ENCODE measurements at regions not wholly inside any gene's neighbourhood (a gene's known extent, or its start where the extent isn't known, plus 50 kb on each side); places are given as distances from the start of the nearest gene placed in this dataset.
"Not testable (repeated sequence)": the region's sequence is repeated elsewhere in the genome, so short reads cannot be mapped to it uniquely, and the experiment has no call there.

DNA sequence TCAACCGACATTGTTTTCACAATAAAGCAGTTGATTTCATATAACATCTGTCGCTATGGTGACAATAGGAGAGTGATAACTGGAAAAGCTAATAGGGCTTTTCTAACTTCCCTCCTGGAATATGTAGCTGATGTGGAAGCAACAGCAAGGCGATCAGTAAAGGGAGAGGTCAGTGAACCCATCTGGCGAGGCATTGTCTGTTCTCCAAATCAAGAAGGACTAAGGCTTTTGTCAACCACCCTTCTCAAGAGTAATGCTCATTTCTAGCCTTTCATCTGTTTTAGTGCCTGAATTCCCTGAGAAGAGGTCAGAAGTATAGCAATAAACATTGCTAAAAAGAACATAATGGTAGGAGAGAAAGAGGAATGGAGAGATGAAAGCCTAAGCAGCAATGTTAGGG is 201.3 kb downstream of the AKAP7 start:
- DNase-seq (ENCODE audit: low spot score): no peak

DNA sequence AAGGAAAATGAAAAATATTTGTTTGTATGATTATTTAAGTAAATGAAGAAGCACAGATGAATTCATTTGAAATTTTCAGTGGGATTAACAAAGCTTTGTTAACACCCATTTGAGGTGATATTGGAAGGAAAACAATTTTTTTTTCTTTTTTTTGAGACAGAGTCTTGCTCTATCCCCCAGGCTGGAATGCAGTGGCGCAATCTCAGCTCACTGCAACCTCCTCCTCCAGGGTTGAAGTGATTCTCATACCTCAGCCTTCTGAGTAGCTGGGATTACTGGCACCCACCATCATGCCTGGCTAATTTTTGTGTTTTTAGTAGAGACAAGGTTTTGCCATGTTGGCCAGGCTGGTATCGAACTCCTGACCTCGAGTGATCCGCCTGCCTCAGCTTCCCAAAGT is 211.6 kb downstream of the AKAP7 start:
- not testable (repeated sequence) for DNase-seq (ENCODE audit: low spot score)

DNA sequence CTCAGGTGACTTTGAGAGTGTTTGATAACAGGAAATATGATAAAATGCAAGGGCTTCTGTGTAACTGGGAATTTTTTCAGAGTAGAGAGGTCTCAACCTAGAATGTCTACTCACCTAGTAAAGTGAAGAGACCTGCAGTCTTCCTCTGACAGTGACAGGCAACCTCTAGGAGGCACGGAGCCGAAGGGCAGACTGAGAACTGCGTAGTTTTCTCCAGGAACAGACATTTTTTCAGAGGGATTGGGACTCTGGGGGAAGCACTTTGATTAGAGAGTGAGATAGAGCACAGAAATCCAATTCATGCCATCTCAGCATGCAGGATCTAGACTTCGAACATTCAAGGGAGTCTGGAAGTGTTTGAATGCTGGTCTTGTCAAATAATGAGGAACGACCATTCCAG is 213.3 kb downstream of the AKAP7 start:
- DNase-seq (ENCODE audit: low spot score): no peak

DNA sequence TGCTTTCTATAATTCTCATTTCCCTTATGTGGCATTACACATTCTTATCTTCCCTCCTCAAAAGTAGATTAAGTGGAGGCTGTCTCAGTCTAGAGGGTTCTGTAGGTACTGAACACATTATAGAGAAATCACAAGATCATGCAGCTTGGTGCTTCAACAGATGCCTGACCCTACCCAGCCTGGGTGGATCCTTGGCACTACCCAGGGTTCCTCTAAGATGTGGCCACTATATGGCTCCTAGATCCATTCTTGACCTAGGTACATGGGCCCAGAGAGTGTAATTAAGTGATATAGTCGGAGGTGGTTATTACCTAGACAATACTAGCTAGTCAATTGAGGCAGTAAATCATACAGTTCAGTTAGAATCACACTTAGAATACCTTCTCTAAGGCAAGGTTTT is 213.9 kb downstream of the AKAP7 start:
- no peak for DNase-seq (ENCODE audit: low spot score)

DNA sequence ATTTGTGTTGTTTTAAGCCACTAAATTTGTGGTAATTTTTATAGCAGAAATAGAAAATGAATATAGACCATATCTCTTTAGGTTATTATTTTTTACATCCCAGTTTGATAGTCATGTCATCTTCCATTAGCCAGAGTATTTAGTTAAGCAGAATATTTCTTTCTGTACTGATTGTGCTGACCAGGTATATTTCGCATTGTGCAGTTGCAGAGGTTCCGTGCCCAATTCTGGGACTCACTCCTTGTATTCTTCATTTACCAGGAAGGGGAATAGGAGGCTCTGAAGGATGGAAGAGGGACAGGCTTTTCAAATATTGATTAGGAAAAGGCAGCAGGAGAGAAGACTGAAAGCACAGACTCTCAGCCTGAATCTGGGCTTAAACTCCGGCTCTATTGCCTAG is 217.8 kb downstream of the AKAP7 start:
- no peak for DNase-seq (ENCODE audit: low spot score)

DNA sequence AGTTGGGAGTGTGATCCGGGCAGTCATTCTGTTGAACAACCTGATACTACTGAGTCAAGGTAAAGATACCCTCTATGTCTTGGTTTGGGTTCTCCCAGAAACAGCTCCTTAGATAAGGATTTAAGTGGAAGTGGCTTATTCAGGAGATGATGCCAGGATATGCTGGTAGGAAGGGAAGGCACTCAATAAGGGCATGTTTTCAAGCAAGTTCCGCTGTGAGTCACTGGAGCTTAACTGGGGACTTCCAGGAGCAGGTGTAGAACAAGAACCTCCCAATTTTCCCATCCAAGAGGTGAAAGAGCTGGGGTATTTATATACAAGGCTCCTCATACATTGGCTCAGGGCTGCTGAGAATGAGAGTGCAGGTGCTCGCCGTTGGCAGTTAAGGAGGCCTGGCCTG is 218.6 kb downstream of the AKAP7 start:
- no peak for DNase-seq (ENCODE audit: low spot score)

DNA sequence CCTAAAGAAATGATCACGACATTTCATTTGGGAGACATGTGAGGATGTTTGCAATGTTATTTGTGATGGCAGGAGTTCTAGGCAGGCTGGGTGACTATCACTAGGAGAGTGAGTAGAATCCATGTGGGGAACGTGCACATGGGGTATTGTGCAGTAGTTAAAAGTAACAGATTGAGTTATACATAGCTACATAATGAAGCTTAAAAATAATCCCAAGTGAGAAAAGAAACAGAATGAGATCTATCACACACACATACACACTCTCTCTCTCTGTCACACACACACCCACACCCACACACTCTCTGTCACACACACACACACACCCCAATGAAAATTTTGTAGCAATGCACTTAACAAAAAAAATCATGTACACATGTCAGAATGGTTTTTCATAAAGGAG is 218.7 kb upstream of the ARG1 start:
- DNase-seq (ENCODE audit: low spot score): no peak

DNA sequence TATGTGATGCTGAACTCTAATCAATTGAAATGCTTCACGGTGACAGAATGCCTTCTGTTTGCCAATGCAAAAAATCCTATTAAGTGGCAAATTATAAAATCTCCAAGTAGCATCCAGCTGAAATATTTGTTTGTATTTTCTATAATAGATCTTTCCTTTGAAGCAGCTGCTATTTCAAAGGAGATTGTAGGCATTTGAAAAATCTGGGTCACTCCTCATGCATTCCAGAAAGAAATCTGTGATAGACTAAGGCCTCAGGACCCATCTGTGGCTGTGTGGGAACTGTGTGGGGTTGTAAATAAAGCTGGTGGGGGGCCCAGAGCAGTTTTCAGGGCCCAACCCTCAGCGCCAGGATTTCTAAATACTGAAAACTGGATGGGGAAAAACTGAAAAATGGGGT is 216.9 kb upstream of the ARG1 start:
- no peak for DNase-seq (ENCODE audit: low spot score)

DNA sequence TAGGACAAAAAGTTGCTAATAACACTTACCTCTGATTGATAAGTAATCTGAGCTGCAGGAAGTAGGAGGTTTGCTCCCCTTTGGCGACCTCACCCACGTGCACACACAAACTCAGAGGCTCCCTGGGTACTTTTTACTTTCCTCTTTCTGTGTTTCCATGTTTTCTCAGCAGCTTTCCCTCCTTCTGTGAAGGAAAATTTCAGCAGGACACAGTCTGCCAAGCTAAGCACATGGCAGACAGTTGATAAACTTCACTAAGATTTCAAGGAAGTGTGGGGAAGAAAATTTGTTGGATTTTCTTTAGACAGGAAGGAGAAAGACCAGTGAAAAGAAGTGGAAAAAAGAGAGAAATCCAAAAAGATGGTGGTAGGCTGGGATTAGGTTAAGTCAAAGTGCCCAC is 215.5 kb upstream of the ARG1 start:
- no peak for DNase-seq (ENCODE audit: low spot score)

DNA sequence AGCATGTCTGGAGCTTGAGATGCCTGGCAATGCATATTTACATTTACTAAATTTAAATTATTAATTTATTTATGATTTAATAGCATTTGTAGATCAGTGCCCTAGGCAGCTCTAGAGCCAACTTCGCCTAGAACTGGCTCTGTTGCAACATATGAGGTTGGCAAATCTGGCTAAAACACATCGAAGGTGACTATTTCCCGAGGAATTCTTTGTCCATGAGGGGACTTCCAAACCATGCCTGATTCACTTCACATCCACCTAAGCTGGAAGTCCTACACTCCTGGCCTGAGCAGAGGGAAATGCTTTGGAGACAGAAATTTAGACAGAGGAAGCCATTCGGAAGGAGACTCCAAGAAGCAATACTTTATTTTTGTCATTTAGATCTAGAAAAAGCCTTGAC is 211.0 kb upstream of the ARG1 start:
- no peak for DNase-seq (ENCODE audit: low spot score)

DNA sequence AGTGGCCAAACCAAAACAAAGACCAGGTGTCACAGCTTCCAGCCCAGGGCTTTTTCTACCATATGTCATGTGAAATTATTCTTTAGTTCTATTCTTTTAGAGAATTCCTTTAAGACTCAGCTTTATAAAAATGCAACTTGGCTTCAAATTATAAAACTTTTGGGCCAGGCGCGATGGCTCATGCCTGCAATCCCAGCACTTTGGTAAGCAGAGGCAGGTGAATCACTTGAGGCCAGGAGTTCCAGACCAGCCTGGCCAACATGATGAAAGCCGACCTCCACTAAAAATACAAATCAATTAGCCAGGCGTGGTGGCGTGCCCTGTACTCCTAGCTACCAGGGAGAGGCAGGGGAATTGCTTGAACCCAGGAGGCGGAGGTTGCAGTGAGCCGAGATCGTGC is 210.3 kb upstream of the ARG1 start:
- DNase-seq (ENCODE audit: low spot score): no peak

DNA sequence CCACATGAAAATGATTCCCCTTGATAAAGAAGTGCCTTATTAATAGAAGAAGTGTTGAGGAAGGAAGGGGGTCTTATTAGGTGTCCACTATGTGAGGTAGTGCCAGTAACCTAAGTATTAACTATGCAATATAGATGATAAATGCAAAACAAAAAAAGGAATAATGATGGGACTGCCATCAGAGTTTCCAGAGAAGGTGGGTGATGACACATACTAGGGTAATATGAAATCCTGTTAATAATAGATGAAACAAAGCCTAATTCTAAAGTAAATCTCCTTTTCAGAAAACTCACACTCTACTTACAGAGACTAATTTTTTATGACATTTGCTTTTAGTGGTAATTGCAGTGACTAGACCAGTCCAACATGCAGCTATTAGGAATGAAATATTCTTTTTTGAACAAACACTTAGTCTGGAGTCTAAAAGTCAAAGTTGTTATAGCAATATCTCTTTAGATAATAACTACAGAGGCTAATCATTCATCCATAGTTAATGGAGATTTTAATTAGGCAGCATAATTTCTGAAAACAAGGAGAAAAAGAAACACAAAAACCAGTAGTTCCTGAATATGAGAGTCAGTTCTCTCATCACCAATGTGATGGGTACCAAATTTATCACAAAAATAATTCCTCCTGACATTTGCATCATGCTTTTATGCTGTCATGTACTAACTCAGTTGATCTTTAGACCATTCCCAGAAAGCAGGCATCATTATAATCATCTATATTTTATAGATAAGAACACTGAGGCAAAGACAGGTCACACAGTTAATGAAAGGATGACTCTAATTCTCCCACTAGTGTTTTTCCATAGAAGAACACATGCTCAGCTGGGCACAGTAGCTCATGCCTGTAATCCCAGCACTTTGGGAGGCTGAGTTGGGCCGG is 208.8 kb upstream of the ARG1 start:
- no peak for DNase-seq (ENCODE audit: low spot score)

DNA sequence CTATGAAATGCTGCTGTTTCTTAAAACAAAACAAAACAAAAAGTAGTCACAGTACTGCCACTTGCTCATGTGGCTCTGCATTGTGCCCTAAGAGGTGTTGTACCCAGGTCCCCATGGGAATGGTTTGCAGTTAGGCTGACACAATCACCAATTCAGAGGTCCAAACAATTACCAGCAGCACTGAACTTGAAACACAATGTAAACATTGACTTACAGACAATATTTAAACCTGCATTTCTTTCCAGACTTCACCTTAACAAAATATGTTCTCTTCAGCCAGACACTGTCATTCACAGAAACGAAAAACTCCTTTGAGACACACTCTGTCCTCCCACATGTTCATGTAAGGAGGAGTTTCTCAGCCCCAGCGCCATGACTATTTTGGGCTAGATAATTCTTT is 206.8 kb upstream of the ARG1 start:
- DNase-seq (ENCODE audit: low spot score): no peak

DNA sequence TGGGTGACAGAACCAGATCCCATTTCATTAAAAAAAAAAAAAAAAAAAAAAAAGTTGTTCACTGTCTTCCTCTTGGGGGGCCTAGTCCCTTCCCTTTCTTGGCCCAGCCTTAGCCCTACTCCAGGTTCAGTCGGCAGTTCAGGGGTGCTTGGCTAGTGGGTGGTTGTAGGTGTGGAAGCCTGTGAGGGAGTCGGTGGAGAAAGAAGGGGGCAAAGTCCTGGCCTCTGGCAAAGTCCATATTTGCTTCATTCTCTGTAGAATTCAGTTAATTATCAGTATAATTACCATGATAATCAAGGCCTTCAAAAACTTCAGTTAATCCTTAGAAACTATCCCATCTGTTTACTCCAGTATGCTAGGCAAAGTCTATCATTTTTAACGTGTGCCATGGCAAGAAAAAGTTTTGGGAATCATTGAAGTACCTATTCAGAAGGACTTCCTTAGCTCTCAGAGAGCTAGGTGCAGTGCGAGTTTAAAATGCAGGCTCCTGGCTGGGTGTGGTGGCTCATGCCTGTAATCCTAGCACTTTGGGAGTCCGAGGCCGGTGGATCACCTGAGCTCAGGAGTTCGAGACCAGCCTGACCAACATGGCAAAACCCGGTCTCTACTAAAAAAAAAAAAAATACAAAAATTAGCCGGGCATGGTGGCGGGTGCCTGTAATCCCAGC is 205.7 kb upstream of the ARG1 start:
- no peak for DNase-seq (ENCODE audit: low spot score)

DNA sequence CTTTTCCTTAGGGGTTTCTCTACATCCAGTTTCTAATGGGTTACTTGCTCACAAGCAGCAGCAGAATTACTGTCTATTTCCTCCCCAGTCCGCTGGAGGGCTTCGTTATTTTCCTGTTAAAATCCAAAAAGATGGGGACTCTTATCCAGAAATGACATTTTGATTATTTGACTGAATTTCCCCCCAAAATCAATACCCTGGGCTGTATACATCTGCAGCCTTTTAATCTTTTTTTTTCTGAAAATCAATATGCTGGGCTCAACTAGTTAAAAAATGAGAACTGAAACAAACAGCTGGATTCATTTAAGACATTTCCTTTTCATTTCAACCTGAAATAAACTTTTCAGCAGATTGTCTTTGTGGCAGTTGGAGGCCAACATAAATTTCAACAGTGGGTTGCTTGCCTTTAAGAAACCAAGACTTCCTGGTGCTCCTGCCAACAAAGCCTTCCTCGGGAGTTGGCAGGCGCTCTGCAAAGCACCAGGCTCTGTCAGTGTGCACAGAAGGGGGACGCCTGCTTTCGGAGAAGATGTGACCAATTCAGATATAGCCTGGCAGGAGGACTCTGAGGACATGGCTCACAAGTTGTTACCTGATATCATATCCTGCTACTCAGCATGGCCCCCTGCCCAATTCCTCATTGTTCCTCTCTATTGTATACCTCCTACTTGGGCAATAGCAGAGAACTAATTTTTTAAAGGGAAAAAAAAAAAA is 204.7 kb upstream of the ARG1 start:
- no peak for DNase-seq (ENCODE audit: low spot score)

DNA sequence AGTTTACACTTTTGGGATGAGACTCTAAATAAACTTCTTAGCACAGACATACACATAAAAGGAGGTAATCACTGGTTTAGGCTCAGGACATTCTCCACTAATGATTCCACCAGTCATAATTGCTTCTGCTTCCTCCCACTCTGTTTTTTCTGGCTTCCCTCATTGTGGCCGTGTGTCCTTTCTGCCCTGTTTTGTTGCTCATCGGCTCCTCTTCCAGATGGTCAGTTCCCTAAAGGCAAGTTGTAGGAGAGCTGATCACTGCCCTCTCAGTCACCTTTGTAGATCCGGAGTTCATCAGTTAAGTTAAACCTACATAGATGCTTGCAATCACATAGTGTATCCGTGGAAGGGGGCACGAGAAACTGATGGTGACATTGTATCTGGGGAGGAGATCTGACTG is 200.5 kb upstream of the ARG1 start:
- DNase-seq (ENCODE audit: low spot score): no peak

DNA sequence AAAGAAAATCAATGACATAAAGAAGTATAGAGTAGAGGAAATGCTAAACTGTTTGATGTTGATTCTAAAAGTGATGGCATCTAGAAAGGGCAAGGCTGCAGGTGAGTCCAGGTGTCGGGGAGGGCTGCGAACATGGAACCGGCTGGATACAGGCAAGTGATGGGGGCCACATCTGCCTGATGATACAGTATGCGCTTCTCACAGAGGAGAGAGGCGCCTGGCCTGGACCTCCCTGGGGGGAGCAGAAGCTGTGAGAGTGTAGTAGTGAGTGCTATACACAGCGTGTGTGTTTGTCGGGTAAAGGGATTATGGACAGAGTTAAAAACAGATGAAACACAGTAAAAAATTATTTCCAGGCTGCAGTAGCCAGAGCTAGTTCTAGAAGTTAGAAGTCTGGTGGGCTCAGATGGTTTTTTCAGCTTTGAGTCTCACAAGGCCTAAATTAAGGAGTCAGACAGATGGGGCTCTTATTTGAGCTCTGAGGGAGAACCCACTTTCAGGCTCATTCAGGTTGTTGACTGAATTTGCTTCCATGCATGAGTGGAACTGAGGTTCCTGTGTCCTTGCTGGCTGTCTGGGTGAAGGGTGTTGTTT is 195.8 kb upstream of the ARG1 start:
- no peak for DNase-seq (ENCODE audit: low spot score)

DNA sequence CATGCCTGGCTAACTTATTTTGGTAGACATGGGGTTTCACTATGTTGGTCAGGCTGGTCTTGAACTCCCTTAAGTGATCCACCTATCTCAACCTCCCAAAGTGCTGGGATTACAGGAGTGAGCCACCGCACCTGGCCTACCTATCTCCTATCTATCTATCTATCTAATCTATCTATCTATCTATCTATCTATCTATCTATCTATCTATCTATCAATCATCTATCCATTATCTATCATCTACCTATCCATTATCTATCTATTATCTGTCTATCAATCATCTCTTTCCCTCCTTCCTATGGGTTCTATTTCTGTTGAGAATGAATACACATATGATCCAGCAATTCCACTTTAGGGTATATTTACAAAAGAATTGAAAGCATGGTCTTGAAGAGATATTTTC is 194.2 kb upstream of the ARG1 start:
- no peak for DNase-seq (ENCODE audit: low spot score)

DNA sequence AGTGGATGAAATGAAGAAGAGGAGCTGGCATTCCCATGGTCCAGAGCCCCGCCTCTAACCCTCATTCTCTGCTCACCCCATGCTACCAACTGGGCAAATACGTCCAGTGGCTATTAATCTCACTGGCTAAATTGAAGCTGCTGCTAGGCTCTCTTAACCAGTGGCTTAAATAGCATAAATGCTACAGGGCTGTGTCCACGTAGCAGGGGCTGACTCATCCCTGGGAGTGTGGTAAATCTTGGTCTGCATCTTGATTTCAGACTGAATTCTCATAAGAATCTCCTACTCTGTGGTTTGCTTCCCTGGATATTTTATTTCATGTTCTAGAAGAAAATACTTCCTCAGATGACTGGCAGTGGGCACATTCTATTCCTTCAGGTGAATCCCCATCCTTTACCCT is 193.1 kb upstream of the ARG1 start:
- no peak for DNase-seq (ENCODE audit: low spot score)

DNA sequence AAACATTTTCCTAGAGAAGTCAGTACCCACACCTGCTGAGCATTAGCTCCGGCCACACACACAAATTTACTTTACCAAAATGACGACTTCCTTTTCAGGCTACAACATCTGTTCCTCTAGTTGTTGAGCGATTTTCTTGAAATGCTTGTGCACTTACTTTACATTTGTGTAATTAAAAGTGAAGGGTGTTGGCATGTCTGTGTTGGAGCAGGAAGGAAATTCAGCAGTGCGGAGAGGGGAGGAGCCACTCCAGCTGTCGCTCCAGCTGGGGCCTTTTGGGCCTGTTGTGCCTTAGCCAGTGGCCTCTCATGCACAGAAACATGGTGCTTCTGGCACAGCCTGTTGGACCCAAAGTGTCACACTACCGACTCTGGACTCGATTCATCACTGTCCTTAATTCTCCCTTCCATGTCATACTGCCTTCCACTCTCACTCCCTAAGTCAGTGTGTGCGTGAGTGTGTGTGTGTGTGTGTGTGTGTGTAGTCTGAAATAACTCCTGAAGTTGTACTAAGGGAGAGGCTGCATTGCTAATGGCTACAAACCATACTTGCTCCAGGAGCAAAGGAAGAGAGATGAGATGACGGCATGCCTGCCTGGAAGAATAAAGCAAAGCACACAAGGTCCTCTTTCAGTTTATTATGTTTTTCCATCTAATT is 191.8 kb upstream of the ARG1 start:
- no peak for DNase-seq (ENCODE audit: low spot score)

DNA sequence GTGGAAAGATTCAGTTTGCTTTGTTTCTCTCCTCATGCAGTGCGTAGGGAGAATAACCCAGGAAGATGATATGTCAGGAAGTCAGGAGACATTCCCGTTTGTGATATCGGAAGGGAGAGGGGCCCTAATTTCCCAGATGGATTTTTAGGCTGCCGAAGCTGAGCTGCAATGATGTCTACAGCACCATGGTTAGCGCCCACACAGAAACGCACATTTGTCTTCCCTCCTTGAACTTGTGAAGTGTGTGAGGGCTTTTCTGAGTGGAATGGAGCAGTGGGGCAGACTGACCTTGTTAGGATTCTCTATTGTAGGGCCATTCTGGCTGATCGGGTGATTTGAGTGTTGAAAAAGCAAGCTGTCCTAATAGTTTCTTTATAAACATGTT is 191.3 kb upstream of the ARG1 start:
- no peak for DNase-seq (ENCODE audit: low spot score)

DNA sequence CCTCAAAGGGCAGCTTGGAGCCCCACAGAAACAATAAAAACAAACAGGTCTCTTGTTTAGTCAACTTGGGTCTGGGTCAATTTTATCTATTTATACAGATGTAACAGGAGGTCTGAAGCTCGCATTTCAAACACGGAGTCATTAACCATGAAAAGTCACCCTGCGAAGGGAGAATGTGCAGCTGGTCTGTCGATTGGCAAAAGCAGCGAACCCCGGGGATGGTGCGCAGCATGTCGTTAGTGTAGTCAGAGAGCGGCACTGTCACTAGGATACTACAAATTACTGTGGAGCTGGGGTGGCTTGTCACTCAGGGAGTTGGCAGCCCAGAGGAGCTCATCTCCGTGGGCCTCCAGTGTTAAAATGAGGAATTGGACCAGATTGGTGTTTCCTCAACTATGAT is 190.4 kb upstream of the ARG1 start:
- no peak for DNase-seq (ENCODE audit: low spot score)
